Embryonic facial prominence (tissue), 1 donor: ENCODE measurements at regions not wholly inside any gene's neighbourhood (a gene's known extent, or its start where the extent isn't known, plus 50 kb on each side); places are given as distances from the start of the nearest gene placed in this dataset.

Source experiments
- DNase-seq: peaks from one replicate; pipeline ENCODE4 v3.0.0-alpha.2; 2016; ENCODE audit errors: extremely low spot score

DNA sequence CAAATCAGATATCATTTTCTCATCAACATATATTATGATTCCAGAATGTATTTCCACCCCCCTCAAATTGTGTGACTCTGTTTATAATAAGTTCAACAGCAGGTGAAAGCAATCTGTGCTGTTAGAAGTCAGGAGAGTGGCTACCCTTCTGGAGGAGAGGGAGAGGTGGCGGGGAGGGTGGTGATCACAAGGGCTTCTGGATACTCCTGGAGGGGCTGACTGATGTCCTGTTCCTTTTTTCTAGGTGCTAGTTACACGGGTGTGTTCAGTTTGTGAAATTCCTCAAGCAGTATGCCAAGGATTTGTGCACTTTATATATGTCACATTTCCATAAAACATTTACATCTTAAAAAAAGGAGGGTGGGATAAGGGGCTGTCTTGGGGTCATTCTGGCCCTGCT, 119.1 kb downstream of the IRF8 start:
- DNase-seq, result no peak

DNA sequence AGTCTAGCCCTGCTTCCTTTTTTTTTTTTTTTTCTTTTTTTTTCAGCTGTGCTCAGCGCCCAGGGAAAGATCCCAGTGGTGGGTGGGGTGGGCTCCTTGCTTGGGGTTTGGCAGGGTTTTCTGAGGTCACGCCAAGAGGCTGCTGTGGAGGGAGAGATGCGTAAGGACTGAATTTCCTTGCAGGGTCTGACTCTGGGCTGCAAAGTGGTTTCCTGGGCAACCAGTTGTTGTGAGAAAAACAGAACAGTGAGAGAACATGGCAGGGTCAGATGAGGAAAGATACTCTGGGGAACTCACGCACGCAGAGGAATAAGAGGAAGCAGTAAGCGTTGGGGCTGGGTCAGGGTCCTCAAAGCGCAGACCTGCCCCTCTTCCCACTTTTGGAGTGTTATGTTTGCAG, 119.5 kb downstream of the IRF8 start:
- peak; percentile 17 for DNase-seq

DNA sequence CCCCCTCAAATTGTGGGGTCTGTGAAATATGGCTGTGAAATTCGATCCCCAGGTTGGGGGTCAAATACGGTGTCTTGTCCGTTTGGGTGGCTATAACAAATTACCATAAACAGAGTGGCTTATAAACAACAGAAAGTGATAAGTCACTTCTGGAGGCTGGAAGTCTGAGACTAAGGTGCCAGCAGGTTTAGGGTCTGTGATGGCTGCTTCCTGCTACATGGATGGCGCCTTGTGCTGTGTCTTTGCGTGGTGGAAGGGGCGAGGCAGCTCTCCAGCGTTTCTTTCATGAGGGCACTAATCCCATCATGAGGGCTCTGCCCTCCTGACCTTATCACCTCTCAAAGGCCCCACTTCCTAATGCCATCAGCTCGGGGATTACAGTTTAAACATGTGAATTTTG, 120.0 kb downstream of the IRF8 start:
- DNase-seq, result no peak

GRCh38 chr16:86019446-86020047, 120.6 kb downstream of the IRF8 start:
- DNase-seq, result no peak

GRCh38 chr16:86020971-86021370, 122.0 kb downstream of the IRF8 start:
- DNase-seq, result no peak

DNA sequence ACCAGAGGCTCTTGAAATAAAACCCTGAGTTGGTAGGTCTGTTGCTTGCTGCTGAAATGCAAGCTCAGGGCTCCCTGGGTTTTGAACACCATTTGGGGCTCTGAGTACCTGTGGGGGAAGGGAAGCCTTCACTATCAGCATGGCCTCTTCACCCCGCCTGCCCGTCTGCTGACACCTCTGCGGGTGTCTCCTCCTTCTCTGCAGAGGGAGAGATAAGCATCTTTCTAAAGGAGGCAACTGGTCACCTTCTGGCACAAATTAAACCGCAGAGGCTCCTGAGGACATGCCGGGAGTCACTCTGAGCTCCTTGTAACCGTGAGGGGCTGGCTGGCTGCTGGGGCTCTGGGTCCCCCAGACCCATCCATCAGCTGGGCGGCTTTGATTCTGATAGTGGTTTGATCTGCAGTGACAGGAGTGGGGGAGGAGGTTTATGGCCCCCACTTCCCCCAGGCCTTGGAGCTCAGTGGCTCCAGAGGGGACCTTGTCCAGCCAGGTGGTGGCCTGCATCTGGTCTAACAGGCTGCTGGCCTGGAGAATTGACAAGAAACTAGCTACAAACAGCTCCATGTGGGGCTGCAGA, 123.5 kb downstream of the IRF8 start:
- no peak for DNase-seq

- no peak for DNase-seq
Measured at GRCh38 chr16:86024210-86024609, 125.2 kb downstream of the IRF8 start.

DNA sequence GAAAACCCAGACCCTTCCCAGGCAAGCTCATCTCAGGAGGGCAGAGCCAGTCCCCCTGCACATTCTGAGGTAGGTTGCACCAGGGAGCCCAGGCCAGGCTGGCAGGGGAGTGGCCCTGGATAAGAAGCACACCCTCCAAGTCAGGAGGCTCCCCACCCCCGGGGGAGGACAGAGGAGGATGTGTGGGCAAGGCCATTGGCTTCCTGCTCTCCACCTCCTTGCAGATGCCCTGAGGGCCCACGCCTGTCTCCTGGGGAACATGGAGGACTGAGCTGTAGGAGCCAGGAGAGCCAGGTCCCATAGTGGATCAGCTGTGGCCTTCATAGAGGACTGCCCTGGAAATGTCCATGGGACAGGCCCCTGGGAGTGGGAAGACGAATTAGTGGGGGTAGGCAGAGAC, 126.7 kb downstream of the IRF8 start:
- no peak for DNase-seq

GRCh38 chr16:86026171-86026910, 127.4 kb downstream of the IRF8 start:
- DNase-seq, result no peak

DNA sequence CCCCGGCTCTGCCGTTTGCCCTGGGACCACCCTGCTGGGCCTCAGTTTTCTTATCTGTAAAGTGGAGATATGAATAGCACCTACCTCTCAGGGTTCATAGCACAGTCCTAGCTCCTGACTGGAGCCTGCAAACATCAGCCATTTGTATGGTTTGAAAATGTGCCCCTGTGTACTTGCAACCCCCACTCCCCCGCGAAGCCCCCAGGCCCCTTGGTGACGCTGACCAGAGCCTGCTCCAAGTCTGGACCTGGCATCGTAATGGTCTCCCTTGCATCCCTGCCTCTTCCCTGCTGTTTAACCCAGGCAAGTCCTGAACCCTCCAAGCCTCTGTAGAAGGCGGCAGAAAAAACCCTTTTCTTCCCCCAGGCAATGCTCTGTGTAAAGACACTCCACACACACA, 128.0 kb downstream of the IRF8 start:
- DNase-seq, result no peak

DNA sequence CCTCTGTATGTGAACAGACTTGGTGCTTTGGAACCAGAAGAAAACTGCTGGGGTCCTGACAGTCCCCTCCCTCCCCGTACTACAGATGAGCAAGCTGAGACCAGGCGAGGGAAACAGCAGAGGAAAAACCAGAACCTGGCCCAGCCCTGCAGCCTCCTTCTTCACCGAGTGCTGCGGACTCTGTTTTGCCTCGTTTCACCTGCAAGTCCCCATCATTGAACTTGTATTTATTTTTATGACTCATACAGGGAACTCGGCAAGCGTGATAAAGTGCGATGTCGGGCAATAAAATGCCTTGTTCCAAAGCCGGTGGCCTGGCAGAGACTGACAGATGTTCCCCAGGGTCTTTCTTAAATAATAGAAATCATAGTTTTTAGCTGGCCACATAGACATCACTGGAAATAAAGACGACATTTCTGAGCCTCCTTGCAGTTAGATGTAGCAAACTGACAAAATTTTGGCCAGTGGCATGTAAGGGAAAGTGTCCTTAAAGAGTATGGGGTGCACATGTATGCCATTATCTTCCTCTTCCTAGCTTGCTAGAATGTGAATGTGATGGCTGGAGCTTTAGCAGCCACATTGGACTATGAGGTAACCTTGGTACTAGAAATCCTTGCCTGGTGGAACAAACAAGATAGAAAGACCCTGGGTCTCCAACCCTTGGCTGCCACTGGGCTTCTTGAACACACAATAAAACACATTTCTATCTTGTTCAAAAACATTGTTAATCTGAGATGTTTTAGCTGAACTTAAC, 128.6 kb downstream of the IRF8 start:
- no peak for DNase-seq

DNA sequence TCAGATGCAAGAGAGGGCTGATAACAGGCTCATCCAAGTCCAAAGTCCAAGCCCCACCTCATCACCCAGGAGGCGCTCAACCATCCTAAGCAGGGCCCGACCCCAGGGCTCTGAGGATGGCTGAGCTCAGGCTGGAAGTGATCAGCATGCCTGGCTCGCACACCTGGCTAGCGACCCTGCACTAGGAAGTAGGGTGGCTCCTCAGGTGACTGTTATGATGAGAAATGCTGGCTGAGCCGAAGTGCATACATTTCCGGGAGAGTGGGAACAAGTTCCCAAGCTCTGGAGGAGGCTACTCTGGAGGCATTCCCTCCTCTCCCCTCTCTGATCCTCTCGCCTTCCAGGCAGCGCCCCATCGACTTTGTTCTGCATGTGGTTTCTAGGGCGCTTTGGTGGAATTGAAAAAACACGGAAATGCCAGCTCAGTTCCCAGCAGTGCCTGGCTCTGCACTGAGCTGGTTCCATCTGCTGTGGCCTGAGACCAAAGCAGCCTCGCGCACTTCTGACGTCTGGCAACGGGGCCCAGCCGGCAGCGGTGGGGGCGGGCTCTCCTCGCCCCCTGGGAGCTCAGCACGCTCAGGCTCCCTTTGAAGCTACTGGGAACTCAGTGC, 130.3 kb downstream of the IRF8 start:
- DNase-seq, result peak; percentile 64

DNA sequence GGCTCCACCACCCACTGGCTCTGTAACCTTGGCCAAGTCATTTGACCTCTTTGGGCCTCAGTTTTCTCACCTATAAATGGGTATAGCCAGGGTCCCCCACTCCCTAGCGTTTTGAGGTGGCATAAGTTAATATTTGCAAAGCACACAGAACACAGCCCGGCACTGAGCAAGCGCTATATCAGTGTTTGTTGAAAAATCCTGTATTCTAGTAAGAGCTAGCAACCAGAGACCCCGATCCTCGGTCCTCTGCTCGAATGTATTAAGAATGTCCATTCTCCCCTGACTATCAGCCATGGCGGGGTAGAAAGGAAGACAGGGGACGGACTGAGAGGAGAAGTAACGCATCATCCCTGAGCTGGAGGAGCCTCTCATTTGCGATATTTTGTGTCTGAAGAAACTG, 131.2 kb downstream of the IRF8 start:
- DNase-seq, result no peak

DNA sequence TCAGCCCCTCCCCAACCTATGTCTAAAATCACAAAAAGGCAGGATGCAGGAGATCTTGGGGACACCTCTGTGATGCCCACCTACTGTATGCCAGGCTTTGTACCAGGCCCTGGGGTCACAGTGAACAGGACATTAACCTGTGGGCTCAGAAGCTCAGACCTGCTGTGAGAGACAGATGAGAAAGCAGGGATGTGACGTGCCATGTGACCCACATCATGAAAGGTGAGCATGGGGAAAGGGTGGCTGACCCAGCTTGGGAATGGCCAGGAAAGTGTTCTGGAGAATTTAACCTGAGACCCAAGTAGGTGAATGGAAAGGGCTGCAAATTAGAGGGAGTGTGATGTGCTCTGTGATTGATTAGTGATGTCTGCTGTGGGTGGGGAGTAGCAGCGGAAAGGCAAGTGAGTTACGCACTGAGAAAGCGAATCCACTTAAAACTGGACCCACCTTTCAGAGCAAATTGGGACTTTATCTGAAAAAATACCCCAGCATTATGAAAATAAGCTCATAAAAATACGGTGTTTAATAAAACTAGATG, 132.2 kb downstream of the IRF8 start:
- no peak for DNase-seq

DNA sequence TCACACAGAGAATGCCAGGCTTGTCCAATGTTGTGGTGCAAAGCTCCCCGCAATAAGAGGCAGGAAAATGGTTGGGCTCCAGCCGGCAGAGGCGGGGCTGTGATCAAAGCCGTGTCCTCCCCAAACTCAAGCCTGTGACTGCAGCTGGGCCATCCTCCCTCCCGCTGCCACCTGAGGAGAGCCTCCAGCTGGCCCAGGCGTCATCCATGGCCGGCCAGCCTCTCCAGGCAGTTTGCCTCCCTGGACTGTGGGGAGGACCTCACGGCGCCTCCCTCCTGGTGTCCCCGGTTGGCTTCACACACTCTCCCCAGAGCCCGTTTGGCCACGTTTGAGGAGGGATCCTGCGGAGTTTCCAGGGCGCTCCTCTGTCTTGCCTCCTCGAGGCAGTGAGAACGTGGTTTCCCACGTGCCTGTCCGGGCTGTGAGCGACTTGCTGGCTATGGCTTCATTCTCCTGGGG, 134.1 kb downstream of the IRF8 start:
- DNase-seq, result no peak

GRCh38 chr16:86033971-86034370, 135.0 kb downstream of the IRF8 start:
- DNase-seq, result no peak

- DNase-seq, result no peak
Measured at GRCh38 chr16:86034421-86034919, 135.5 kb downstream of the IRF8 start.

DNA sequence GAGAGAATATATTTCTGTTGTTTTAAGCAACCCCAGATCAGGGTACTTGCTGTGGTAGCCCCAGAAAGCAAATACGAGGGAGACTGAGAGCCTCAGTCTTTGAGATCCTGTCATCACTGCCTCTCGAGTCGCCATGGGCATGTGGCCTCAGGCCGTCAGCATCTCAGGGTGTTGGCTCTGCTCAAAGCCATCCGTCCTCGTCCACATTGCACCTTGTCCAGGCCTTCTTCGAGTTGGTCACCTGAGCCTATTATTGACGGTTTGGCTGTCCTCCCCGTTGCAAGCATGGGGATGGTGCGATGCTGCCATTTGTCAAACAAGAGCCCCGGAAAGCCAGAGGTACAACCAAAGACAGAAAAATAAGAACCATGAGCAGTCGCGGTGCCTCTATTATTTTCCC, 136.9 kb downstream of the IRF8 start:
- no peak for DNase-seq

DNA sequence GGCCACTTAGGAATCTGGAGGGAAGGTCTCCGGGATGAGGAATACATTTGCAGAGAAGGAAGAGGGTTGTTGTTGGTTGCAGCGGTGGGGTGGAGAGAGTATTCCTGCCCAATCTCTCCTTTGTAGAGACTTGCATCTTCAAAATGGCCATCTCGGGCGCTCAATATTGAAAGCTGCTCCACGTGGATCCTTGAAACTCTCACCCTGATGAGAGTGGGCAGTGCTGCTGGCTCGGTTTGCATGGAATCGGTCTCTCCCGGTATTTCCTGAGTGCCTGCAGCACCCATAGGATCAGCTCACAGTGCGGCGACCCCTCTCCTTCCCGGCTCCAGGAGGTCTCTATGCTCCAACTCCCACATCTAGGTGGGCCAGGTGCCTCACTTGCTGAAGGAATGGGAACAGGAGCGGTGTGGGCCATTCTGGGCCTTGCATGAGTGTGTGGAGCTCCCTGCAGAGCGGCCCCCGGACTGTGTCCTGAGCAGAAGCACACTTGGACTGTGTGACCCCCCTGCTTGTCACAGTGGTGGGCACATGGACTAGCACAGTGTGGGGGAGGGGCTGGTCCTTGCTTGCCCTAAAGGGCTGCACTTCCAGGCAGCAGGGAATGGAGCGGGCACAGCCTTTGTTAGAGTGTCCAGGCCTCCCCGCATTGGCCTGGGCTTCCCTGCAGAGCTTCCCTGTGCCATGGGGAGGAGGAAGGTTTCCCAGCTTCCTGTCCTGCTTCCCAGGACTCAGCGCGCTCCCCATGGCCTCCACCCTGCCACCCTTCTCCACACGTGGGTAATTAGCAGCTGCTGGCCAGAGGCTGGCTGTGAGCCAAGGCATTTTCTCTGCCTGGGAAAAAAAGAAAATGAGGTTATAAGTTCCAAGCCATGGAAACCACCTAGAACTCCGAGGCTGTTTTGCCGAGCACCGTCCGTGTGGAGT, 139.3 kb downstream of the IRF8 start:
- DNase-seq, result no peak

- DNase-seq, result no peak
Measured at GRCh38 chr16:86038926-86039310, 140.0 kb downstream of the IRF8 start.

DNA sequence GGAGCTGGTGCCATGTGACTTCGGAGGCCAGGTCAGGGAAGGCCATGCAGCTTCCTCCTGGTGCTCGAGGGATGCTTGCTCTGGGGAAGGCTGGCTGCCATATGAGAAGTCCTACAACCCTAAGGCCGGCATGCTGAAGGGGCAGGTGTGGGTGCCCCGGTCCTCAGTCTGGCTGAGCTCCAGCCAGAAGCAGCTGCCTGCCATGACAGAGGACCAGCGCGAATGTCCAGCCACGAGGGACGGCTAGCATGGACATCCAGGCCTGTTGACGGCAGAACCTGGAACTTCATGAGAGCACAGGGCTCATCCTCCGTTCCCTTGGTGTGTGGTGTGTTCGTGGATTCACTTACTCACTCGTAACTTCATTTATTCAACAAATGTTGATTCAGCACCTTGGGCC, 140.6 kb downstream of the IRF8 start:
- no peak for DNase-seq
